ENCODE measurements at regions not wholly inside any gene's neighbourhood (a gene's known extent, or its start where the extent isn't known, plus 50 kb on each side); places are given as distances from the start of the nearest gene placed in this dataset.
"Not testable (repeated sequence)": the region's sequence is repeated elsewhere in the genome, so short reads cannot be mapped to it uniquely, and the experiment has no call there.

DNA sequence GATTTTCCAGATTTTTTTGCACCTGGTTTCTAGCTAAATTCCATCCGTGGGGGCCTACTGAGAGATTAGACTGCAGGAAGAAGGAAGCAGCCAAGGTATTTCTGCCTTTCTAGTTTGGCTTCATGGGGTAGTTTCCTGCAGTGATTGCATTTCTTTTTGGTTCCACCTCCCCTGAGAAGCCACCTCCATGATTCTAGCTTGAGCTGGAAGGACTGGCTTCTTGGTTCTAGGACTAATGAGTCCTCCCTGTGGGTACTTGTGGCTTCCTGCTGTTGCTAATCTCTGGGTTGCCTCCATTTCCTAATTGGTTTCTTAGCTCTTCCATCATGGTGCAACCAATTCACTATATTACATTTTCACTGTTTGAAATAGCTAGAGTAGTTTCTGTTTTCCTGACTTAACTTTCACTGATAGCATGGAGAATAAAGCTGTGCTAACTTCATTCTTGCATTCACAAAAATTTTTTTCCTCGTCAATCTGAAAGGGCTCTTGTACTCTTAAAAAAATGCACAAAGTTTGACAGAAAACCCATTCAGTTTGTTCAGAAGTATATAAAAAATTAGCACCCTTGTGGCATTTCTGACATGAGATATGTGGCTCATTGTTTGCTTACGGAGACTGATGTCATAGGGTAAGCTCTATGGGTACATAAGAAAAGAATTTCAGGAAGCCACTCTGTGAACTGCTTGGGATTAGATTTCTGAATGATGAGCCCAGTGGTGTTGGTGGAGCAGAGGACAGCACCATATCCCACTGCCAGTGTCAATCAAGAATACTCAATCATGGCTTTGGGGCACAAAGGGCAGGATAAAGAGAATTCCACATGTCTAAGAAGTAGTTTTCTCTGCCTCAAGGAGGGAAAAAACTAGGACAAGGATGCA lies 242.8 kb upstream of the RBMS1 start:
- DNase-seq, result peak; percentile 63

DNA sequence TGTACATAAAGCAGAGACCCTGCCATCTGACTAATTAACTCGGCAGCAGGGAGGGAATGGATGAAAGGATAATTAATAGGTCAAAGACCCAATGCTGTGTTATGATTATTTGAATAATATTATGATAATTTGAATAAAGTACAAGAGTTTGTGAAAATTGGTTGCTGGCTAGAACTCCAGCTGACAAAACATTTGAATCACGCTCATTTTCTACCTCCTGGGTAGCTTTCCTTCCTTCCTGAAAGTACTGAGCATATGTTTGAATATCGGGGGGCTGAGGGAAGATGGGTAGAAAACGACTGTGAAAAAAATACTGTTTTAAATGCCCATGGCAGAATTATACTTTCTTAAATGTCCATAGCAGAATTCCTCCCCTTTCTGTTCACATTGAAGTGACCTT lies 243.6 kb upstream of the RBMS1 start:
- DNase-seq, result no peak

DNA sequence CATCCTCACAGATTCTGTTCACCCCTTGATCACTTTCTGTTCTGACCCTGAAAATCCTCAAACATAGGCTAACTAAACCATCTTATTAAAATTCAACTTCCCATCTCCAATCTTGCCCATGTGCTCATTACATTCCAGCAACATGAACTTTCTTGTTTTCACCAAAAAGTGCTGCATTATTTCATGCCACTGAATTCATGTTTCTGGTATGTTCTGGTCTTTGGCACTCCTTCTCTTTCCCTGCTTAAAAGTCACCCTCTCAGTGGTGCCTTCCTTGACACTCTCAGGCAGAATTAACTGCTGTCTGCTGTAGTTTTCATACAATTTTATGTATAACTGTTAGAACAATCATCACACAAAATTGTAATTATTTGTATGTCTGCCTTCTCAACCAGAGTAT lies 247.7 kb upstream of the RBMS1 start:
- DNase-seq, result no peak

DNA sequence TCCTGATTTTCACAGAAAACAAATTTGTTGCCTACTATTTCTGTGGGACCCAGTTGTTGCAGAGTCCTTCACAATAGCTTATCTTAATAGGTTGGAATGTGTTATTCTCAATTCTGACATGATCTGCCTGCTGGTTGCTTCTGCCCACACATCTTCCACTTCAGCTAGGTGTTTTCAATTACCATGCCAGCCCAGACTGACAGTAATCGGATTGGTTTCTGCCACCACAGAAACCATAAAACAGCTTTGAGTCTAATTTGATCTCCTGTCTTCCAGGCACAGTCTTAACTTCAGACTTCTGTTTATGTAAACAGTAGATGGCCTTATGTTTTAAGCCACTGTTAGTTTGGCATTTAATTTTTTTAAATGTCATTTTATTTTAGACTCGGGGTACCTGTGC lies 248.2 kb upstream of the RBMS1 start:
- no peak for DNase-seq

DNA sequence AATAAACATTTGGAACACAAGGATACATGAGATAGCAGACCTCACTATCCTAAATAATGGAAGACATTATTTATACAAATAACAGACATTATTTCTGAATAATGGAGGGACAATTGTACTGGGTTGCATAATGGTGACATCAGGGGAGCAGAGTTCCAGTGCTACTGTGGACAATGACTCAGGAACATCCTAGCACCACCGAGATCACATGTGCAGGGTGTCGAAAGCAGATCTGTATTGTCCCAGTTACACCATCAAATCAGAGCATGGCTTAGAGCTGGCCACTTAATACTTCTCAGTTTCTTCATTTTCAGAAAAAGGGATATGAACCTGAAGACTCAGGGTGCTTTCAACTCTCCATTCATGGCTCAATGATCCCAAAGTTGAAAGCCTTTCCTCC lies 249.1 kb upstream of the RBMS1 start:
- DNase-seq, result no peak

DNA sequence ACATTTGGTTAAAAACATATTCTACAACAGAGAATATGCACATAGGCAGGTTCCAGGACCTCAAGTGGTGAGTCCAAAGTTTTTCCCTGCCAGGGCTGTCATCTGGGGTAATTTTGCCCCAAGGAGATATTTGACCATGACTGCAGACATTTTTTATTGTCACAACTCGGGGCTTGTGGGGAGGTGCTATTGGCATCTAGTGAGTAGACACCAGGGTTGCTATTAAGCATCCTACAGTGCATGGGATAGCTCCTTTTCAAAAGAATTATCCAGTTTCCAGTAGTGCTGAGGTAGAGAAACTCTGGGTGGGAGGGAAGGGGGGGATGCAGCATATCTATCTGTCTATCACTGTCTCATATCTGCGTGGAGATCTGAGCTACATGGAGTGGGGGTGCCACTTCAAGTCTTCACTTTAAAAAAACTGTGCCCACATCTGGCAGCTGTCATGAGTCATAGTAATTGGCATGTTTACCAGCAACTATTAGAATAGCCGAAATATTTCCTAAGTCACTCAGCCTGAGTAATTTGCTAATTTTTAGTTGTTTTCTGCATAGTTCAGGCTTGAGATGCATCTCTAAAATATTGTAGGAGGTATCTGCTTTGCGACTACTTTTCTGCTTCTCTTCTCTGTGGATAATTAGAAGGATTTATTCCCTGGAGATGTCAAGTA lies 254.0 kb upstream of the RBMS1 start:
- peak; percentile 86 for DNase-seq

DNA sequence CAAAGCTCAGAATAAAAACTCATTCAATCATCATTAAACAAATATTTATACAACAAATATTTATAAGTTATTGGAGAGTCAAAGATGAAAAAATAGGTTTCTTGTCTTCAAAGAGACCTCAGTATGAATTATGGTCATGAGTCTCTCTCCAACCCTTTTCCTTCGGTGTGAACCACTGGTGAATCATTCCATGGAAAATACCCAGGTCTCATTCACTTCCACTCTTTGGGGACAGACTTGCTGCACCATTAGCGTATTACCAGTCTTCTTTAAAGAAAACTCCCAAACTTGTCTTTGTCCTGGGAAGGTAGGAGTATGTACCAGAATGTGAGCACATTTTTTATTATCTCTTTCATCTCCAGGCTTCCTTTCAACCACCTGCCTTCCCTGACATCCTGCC lies 257.4 kb upstream of the RBMS1 start:
- peak; percentile 76 for DNase-seq

DNA sequence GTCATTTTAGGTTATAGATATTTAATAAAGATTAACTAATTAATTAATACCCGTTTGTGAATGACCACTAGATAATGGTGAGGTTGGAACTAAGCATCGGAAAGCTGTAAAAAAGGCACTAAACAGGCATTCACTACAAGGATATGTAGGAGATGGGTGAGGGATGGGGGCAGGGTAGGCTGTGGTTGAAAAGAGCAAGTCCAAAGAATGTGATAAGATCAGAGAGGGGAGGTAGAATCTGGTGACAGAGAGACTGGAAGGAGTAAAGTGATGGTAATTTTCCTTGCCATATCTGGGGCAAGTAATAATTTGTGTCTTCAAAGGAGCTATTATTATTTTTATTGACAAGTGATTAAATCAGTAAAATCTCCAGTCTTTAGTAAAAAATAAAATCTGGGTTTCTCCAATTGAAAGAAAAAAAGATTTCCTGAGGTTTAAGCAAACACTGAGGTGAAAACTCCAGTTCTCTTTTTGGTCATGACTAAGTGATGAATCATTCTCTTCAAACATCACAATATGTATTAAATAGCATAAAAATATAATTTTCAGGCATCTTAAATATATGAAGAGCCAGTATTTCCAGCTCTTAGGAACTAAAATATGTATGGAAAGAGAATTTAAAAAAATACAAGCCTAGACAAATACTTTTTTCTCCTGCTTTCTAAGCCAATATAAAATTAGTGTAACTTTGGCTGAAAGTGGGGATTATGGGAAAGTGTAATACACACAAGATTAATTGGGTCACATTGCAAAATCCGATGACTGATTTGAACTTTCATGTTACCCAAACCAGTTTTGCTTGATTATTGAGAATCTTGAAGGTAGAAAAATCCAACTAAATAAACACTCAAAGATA lies 259.1 kb upstream of the RBMS1 start:
- peak; percentile 74 for DNase-seq

DNA sequence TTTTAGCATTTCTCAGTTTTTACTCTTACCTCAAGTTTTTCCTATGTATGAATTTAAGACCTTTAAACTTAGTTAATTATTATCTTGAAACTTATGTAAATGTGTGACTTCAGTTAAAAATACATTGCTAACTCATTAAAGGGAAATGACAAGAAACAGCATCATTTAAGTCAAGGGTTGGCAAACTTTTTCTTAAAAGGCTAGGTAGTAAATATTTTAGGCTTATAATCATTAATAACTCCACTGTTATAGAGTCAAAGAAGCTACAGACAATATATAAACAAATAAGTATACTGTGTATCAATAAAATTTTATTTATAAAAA lies 259.7 kb upstream of the RBMS1 start:
- no peak for DNase-seq

DNA sequence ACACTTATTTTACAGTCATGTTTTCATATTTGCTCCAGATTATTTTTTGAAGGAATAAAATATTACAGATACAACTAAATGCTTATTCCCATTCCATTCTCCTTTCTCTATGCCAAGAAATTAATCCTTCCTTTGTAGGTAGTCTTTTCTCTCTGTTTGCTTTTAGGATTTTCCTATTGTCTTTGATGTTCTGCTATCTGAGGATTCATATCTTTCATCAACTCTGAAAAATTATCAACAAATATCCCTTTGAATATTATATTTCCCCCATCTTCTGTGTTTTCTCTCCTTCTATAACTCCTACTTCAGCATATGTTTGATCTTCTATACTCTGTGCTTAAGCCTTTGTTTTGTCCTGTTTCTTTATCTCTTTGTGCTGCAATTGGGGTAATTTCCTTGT lies 260.4 kb upstream of the RBMS1 start:
- DNase-seq, result no peak

DNA sequence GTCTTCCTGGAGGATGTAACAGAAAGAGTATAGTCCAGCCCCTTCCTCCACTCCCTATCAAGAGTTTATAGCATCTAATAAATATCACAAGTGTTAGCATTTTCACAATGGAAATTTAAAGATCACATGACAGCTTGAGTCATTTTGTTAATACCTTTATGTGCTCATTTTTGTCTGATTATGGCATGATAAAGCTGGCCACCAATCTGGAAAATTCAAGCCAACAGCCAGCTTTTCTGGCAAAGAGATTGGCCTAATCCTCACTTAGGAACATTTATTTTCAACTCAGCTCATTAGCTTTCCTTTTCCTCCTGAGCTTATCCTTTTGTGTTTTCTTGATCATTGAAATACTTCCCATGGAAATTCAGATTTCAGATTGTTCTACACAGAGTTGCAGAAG lies 262.9 kb upstream of the RBMS1 start:
- DNase-seq, result no peak

DNA sequence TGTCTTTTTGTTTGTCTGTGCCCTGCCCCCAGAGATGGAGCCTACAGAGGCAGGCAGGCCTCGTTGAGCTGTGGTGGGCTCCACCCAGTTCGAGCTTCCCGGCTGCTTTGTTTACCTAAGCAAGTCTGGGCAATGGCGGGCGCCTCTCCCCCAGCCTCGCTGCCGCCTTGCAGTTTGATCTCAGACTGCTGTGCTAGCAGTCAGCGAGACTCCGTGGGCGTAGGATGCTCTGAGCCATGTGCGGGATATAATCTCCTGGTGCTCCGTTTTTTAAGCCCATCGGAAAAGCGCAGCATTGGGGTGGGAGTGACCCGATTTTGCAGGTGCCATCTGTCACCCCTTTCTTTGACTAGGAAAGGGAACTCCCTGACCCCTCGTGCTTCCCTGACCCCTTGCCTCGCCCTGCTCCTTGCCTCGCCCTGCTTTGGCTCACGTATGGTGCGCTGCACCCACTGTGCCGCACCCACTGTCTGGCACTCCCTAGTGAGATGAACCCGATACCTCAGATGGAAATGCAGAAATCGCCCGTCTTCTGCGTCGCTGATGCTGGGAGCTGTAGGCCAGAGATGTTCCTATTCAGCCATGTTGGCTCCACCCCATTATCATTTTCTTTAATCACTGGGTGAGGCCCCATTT lies 269.0 kb upstream of the RBMS1 start:
- DNase-seq, result not testable (repeated sequence)

DNA sequence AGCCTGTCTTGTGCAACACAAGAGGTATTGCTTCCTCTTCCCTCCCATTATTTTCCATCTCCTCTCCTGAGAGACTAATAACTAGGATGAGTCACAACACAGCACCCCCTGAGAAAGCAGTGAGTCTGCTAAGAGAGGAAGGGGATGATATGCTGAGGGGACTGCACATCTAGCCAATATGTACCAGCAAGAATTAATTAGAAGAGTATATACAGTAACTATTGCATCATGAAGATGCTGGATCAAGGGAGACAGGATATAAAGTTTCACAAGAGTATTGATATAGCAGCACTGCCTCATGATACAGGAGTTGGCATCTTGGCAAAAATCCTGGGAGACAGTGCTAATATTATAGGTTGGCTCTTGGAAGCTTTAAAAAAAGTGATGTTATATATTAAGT lies 289.9 kb upstream of the RBMS1 start:
- peak; percentile 64 for DNase-seq

DNA sequence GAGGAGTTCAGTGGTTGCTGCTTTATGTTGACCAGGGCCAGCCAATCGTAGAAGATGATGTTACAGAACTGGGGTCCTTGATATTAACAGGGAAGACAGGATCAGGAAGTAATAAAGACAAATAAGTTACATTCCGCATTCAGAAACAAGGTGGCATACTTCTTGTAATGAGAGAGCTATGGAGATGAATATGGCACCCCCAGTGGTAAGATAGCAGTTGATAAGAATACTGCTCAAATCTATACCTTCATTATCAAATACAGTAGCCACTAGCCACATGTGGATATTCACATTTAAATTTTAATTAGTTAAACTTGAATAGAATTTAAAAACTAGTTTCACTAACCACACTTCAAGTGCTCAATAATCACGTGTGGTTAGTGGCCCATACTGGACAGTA lies 290.4 kb upstream of the RBMS1 start:
- no peak for DNase-seq

DNA sequence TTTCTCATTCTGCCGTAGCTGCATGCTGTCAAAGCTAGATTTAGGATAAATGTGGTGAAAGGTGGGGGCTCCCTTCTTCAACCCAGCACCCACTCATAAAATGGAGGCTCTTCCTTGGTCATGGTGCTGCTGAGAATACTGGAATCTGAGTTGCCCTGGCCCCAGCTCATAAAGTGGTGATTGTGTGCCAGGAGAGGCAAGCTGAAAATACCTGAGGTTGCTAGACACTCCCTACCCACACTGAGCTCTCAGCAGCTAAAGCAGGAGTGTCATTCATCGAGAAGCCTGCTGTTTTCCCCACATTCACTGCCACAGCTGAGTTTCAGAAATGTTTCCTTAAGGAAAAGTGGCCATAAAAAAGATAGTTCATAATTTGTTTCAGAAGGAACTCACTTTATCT lies 297.1 kb upstream of the RBMS1 start:
- DNase-seq, result no peak

DNA sequence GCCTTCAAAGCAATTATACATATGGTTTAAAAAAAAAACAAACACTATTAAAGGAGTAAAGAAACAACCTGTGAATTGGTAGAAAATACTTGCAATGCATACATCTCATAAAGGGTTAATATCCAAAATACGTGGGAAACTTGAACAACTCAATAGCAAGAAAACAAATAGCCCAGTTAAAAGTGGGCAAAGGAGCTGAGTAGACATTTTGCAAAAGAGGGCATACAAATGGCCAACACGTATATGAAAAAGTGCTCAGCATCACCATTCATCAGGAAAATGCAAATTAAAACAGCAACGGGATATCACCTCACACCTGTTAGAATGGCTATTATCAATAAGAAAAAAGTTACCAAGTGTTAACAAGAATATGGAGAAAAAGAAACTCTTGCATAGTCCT lies 298.3 kb upstream of the RBMS1 start:
- no peak for DNase-seq

DNA sequence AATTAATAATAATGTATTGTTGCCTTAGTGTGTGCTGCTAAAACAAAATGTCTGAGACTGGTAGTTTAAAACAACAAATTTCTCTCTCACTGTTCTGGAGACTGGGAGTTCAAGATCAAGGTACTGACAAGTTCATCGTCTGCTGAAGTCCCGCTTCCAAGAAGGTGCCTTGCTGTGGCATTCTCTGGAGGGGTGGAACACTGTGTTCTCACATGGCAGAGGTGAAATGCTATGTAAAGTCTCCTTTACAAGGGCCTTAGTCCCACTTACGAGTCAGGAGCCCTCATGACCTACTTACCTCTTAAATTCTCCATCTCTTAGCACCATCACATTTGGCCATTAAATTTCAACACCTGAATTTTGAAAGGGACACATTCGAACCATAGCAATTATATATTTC lies 299.2 kb upstream of the RBMS1 start:
- DNase-seq, result no peak

DNA sequence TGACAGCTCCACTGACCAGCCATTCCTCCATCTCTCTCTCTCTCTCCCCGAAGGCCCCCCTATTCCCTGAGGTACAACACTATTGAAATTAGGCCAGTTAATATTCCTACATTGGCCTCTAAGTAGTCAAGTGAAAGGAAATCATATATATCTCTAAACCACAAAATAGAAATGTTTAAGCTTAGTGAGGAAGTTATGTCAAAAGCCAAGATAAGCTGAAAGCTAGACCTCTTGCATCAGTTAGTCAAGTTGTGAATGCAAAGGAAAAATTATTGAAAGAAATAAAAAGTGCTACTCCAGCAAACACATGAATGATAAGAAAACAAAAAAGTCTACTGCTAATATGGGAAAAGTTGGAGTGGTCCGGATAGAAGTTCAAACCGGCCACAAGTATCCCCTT lies 301.3 kb upstream of the RBMS1 start:
- no peak for DNase-seq

DNA sequence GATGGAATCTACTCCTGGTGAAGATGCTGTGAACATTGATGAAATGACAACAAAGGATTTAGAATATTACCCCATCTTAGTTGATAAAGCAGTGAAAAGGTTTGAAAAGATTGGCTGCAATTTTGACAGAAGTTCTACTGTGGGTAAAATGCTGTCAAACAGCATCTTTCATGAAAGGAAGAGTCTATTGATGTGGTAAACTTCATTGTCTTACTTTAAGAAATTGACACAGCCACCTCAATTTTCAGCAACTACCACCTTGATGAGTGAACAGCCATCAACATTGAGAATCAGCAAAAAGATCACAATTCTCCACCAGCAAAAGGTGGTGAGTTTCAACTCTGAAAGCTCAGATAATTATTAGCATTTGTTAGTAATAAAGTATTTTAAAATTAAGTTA lies 310.3 kb upstream of the RBMS1 start:
- DNase-seq, result no peak

DNA sequence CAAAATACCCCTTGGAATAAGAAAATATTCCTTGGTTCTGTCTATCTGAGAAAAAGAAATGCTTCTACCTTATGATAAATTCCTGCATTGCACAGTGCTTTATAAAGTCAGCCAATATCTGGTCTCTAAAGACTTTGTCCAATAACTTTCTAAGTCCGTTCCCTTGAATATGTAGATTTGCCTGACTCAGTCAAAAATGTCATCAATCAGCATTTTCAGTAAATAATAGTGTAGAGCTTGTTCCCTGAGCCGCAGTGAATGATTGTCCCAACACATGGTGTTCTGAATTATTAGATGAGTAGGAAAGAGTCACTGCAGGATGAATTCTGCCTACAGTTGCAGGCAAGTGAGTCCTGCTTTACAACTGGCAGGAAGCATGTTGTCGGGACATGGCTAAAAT lies 316.8 kb upstream of the RBMS1 start:
- no peak for DNase-seq

DNA sequence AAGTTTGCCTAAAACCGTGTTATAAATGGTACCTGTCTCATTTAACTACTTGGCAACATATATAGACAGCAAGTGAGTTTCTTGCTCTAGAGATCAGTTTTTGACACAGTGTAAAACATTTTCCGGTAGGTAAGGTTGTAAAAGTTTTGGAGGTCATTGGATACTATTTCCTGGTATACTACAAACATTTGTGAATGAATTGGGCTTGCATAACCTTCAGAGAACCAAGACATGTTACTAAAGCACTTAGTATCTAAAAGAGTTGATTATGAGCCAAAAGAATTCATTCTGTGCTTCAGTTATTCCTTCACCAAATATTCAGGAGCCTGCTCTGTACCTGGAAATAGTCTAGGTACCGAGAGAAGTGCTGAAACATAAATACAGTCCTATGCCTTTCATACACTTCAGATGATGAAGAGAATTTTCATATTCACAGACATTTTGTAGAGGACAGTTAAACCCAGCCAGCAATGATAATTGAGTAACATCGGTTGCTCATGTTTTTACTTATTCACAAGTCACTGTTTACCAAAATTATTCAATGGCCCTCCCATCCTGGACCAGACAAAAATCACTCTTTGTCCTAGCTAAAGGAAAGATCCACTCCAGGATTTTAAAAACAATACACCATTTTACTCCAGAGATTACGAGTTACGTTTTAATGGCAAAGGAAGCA lies 319.4 kb upstream of the RBMS1 start:
- DNase-seq, result no peak

DNA sequence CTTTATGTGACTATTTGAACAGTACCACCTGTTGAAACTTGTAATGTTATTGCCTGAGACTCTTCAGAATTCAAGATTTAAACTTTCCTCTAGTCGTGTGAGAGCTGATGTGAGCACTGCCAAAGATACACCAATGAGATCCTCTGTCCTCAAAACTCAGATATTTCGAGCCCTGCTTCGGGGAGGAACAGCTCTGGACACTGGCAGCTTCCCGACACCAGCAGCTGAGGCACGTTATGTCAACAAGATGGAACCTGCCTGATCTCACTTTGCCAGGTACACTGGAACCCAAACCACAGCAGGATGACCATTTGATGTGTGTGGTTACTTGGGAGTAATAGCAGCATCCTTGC lies 319.9 kb upstream of the RBMS1 start:
- DNase-seq, result no peak

All from fibroblast of upper back skin (primary cell).